HepG2 (cell line): ENCODE measurements at regions not wholly inside any gene's neighbourhood (a gene's known extent, or its start where the extent isn't known, plus 50 kb on each side); places are given as distances from the start of the nearest gene placed in this dataset.

Experiments used
- ATAC-seq: fragments of 200-7000 bp; cut with Tn5 transposase; 3 replicates; pipeline ENCODE4 v1.9.1; 2020; ENCODE audit warnings: mild to moderate bottlenecking, moderate library complexity
- BruUV-seq: library from RNA; stranded (reverse); fragments of 400-500 nt; replicated peaks from 2 replicates; lab custom pipeline; 2021; lab: Mats Ljungman, UMichigan
- CTCF ChIA-PET: fragments of 300-600 bp; formaldehyde crosslinking; extraction: SDS; loops from one replicate; lab custom pipeline; 2021; ENCODE audit warnings: low total read pairs, inconsistent platforms, low intra/inter-chr PET ratio; lab: Yijun Ruan, JAX
- POLR2A ChIA-PET: fragments of 350-600 bp; sonication (Branson Sonifier 250); formaldehyde crosslinking; loops from one replicate; lab custom pipeline; 2020; ENCODE audit warnings: antibody characterized with exemption, inconsistent platforms; lab: Yijun Ruan, JAX
- DNase-seq: peaks from one replicate; pipeline ENCODE4 v3.0.0-alpha.2; 2015; ENCODE audit warnings: low spot score
- FAIRE-seq: peaks from 3 replicates; lab custom pipeline; 2011; peaks lifted over from hg19 to GRCh38; lab: Jason Lieb, UNC
- H2AFZ ChIP-seq: one replicate; pipeline ENCODE4 v1.6.1; 2011; ENCODE audit warnings: low read length, inconsistent platforms
- H3K27ac ChIP-seq: fragments of 300-600 bp; 3 replicates; pipeline ENCODE4 v1.8.0; 2011; ENCODE audit warnings: mixed run types, mild to moderate bottlenecking, mixed read lengths, low read length, inconsistent platforms; ENCODE audit not compliant: insufficient read depth; ENCODE audit errors: extremely low read length
- H3K27me3 ChIP-seq, 2 experiments: fragments of 200-600 bp in 1 of 2; 2 replicates in 1 of 2; 3 replicates in 1 of 2; pipeline versions ENCODE4 v1.6.0 to v1.8.0; 2011; ENCODE audit warnings: low read length in 2 of 2, mild to moderate bottlenecking in 2 of 2, moderate library complexity in 2 of 2, inconsistent platforms in 1 of 2; ENCODE audit not compliant: insufficient read depth in 2 of 2, control insufficient read depth in 1 of 2
- H3K36me3 ChIP-seq, 2 experiments: fragments of 200-600 bp in 1 of 2; replicated peaks in 1 of 2; 2 replicates in 1 of 2; 3 replicates in 1 of 2; pipeline versions ENCODE4 v1.5.1 to v1.8.0; 2011; ENCODE audit warnings: low read length in 2 of 2, inconsistent platforms in 1 of 2; ENCODE audit not compliant: insufficient read depth in 2 of 2, control insufficient read depth in 1 of 2
- H3K4me1 ChIP-seq: 2 replicates; pipeline ENCODE4 v1.5.1; 2012; ENCODE audit warnings: low read length, inconsistent platforms; ENCODE audit not compliant: insufficient read depth
- H3K4me2 ChIP-seq: 2 replicates; pipeline ENCODE4 v1.6.0; 2011; ENCODE audit warnings: low read depth, low read length, inconsistent platforms
- H3K4me3 ChIP-seq, 3 experiments: fragments of 200-600 bp in 1 of 3; sonication (generic), shearing (Covaris generic) in 1 of 3; replicated peaks in 1 of 3; 2 replicates each; pipeline ENCODE4 v1.5.1; 2011 to 2016; ENCODE audit warnings: low read length in 3 of 3, inconsistent platforms in 2 of 3, low read depth in 2 of 3, mild to moderate bottlenecking in 2 of 3, control low read depth in 1 of 3, mixed read lengths in 1 of 3; ENCODE audit not compliant: insufficient read depth in 1 of 3
- H3K79me2 ChIP-seq: one replicate; pipeline ENCODE4 v1.6.1; 2011; ENCODE audit warnings: low read length, inconsistent platforms; ENCODE audit not compliant: insufficient read depth
- H3K9ac ChIP-seq: 2 replicates; pipeline ENCODE4 v1.6.0; 2011; ENCODE audit warnings: mild to moderate bottlenecking, low read depth, low read length, inconsistent platforms; ENCODE audit not compliant: insufficient read depth
- H3K9me3 ChIP-seq: 2 replicates; pipeline ENCODE4 v1.5.1; 2012; ENCODE audit warnings: mild to moderate bottlenecking, low read length
- H4K20me1 ChIP-seq: 2 replicates; pipeline ENCODE4 v1.6.0; 2011; ENCODE audit warnings: inconsistent platforms, mild to moderate bottlenecking, low read length, moderate library complexity; ENCODE audit not compliant: insufficient read depth
- ELK4 ChIP-seq: sonication (generic); formaldehyde crosslinking; IDR thresholded peaks from 2 replicates; pipeline ENCODE4 v1.9.0; 2021; ENCODE audit warnings: missing genetic modification reagents, borderline replicate concordance
- PCBP1 ChIP-seq: fragments of 200-400 bp; formaldehyde crosslinking; IDR thresholded peaks from 2 replicates; pipeline ENCODE4 v1.6.1; 2017; ENCODE audit warnings: mild to moderate bottlenecking, low read depth, low read length, borderline replicate concordance
- SP4 ChIP-seq: sonication (generic); formaldehyde crosslinking; IDR thresholded peaks from 2 replicates; pipeline ENCODE4 v1.8.1; 2023; ENCODE audit warnings: mild to moderate bottlenecking, missing genetic modification reagents
- ZFAT ChIP-seq: sonication (generic); formaldehyde crosslinking; conservative IDR thresholded peaks from 2 replicates; pipeline ENCODE4 v1.8.1; 2023; ENCODE audit warnings: missing genetic modification reagents, inconsistent platforms
- ZNF136 ChIP-seq: sonication (generic); formaldehyde crosslinking; IDR thresholded peaks from 2 replicates; pipeline ENCODE4 v1.8.1; 2022; ENCODE audit warnings: low read depth, mild to moderate bottlenecking, moderate library complexity, missing genetic modification reagents
- ZNF143 ChIP-seq: sonication (generic); formaldehyde crosslinking; IDR thresholded peaks from 2 replicates; pipeline ENCODE4 v1.4.0; 2020; ENCODE audit warnings: missing genetic modification reagents
- ZNF180 ChIP-seq: sonication (generic); formaldehyde crosslinking; IDR thresholded peaks from 2 replicates; pipeline ENCODE4 v1.4.0; 2020; ENCODE audit warnings: low read depth, missing genetic modification reagents, borderline replicate concordance
- ZNF598 ChIP-seq: sonication (generic); formaldehyde crosslinking; IDR thresholded peaks from 2 replicates; pipeline ENCODE4 v1.5.1; 2020; ENCODE audit warnings: mild to moderate bottlenecking, missing genetic modification reagents, borderline replicate concordance
- ZNF703 ChIP-seq: sonication (generic); formaldehyde crosslinking; IDR thresholded peaks from 2 replicates; pipeline ENCODE4 v1.5.1; 2020; ENCODE audit warnings: missing genetic modification reagents, mild to moderate bottlenecking, moderate library complexity, borderline replicate concordance
- ZNF746 ChIP-seq: sonication (generic); formaldehyde crosslinking; IDR thresholded peaks from 2 replicates; pipeline ENCODE4 v1.8.0; 2022; ENCODE audit warnings: mild to moderate bottlenecking, missing genetic modification reagents
- ZNF891 ChIP-seq: sonication (generic); formaldehyde crosslinking; IDR thresholded peaks from 2 replicates; pipeline ENCODE4 v1.5.0; 2020; ENCODE audit warnings: mild to moderate bottlenecking, missing genetic modification reagents
- WGBS: methylation state at CpG from one replicate; pipeline ENCODE4 v1.1.6; 2017; ENCODE audit warnings: low lambda C conversion rate; 5-methylcytosine and 5-hydroxymethylcytosine counted together
- in situ Hi-C: cut with HindIII; loops from 2 replicates; pipeline ENCODE4 v1.10.0; 2017; ENCODE audit warnings: low pct_unique_long_range_greater_than_20kb; ENCODE audit not compliant: extremely low pct_ligation_motif_present
- intact Hi-C: fragments of 100-400 bp; cut with micrococcal nuclease; formaldehyde crosslinking; loops from one replicate; pipeline ENCODE4 v1.10.0; 2022; ENCODE audit not compliant: unreplicated experiment

- Histone ChIP-seq H3K9ac (no peak overlapping the region), H3K4me3 (no peak overlapping the region), H3K9me3 (no peaks in the 10 kb centered on the region), H3K4me2 (no peak overlapping the region), H3K36me3 (no peaks in the 10 kb centered on the region), H2AFZ (no peak overlapping the region), H3K4me1 (no peaks in the 10 kb centered on the region), H3K79me2 (no peaks in the 10 kb centered on the region), H4K20me1 (no peaks in the 10 kb centered on the region), H3K27me3 (no peaks in the 10 kb centered on the region), H3K27ac (no peak overlapping the region)
- intact Hi-C loops (no loop called here), in situ Hi-C loops (no loop called here)
- POLR2A ChIA-PET: no interaction called here
- BruUV-seq: no TSS peak
- DNase-seq: no peak
- WGBS: 0% methylated on average over 1 of the region's 1 CpG
- no peak for ATAC-seq
- CTCF ChIA-PET: no interaction called here
- TF ChIP-seq ZNF136 (CRISPR knock-in tag) (no peak), ELK4 (no peak), ZNF746 (CRISPR knock-in tag) (no peak), ZNF891 (CRISPR knock-in tag) (no peak), ZNF598 (CRISPR knock-in tag) (no peak), PCBP1 (no peak), ZNF180 (CRISPR knock-in tag) (no peak), ZNF143 (CRISPR knock-in tag) (no peak), SP4 (CRISPR knock-in tag) (no peak), ZNF703 (no peak), ZFAT (CRISPR knock-in tag) (no peak)
- FAIRE-seq: no peak
Observed at GRCh38 chr1:38310079-38310478, 263.5 kb upstream of the POU3F1 start.
